Smooth muscle cell (in vitro differentiated cells): ENCODE measurements at regions not wholly inside any gene's neighbourhood (a gene's known extent, or its start where the extent isn't known, plus 50 kb on each side); places are given as distances from the start of the nearest gene placed in this dataset.

Source experiments
- DNase-seq: peaks from one replicate; lab custom pipeline; 2025; ENCODE audit not compliant: unreplicated experiment; lab: John Stamatoyannopoulos, UW
- H2AFZ ChIP-seq: fragments of 200-600 bp; sonication (generic); 2 replicates; pipeline ENCODE4 v1.6.0; 2016; ENCODE audit warnings: antibody characterized with exemption, low read depth, mild to moderate bottlenecking
- H3F3A ChIP-seq: fragments of 200-600 bp; sonication (generic); 2 replicates; pipeline ENCODE4 v1.6.0; 2017; ENCODE audit warnings: antibody characterized with exemption, low read depth
- H3K27ac ChIP-seq: fragments of 200-600 bp; sonication (generic); 2 replicates; pipeline ENCODE4 v1.5.1; 2016; ENCODE audit warnings: low read depth, mild to moderate bottlenecking
- H3K27me3 ChIP-seq: fragments of 200-600 bp; sonication (generic); 2 replicates; pipeline ENCODE4 v1.6.1; 2016; ENCODE audit warnings: low read depth, mild to moderate bottlenecking
- H3K36me3 ChIP-seq: fragments of 200-600 bp; sonication (generic); 2 replicates; pipeline ENCODE4 v1.5.1; 2016; ENCODE audit warnings: low read depth
- H3K4me1 ChIP-seq: fragments of 200-600 bp; sonication (generic); 2 replicates; pipeline ENCODE4 v1.5.1; 2016; ENCODE audit warnings: low read depth
- H3K4me2 ChIP-seq: fragments of 200-600 bp; sonication (generic); 2 replicates; pipeline ENCODE4 v1.6.0; 2016; ENCODE audit warnings: mild to moderate bottlenecking
- H3K4me3 ChIP-seq: fragments of 200-600 bp; sonication (generic); 2 replicates; pipeline ENCODE4 v1.5.1; 2016; ENCODE audit warnings: mild to moderate bottlenecking
- H3K79me2 ChIP-seq: fragments of 200-600 bp; sonication (generic); 2 replicates; pipeline ENCODE4 v1.6.0; 2016; ENCODE audit warnings: low read depth, mild to moderate bottlenecking
- H3K9ac ChIP-seq: fragments of 200-600 bp; sonication (generic); 2 replicates; pipeline ENCODE4 v1.6.0; 2016; ENCODE audit warnings: low read depth
- H3K9me3 ChIP-seq: fragments of 200-600 bp; sonication (generic); replicated peaks from 2 replicates; pipeline ENCODE4 v1.5.1; 2016; ENCODE audit warnings: low read depth
- H4K20me1 ChIP-seq: fragments of 200-600 bp; sonication (generic); 2 replicates; pipeline ENCODE4 v1.6.0; 2016; ENCODE audit warnings: low read depth
- CTCF ChIP-seq: fragments of 200-600 bp; sonication (generic); IDR thresholded peaks from 2 replicates; pipeline ENCODE4 v1.5.1; 2017; ENCODE audit warnings: borderline replicate concordance, mild to moderate bottlenecking, antibody characterized with exemption; ENCODE audit not compliant: insufficient read depth, poor library complexity, severe bottlenecking
- WGBS: methylation state at CpG from one replicate; pipeline ENCODE4 v1.1.7; 2016; ENCODE audit warnings: low lambda C conversion rate; 5-methylcytosine and 5-hydroxymethylcytosine counted together

DNA sequence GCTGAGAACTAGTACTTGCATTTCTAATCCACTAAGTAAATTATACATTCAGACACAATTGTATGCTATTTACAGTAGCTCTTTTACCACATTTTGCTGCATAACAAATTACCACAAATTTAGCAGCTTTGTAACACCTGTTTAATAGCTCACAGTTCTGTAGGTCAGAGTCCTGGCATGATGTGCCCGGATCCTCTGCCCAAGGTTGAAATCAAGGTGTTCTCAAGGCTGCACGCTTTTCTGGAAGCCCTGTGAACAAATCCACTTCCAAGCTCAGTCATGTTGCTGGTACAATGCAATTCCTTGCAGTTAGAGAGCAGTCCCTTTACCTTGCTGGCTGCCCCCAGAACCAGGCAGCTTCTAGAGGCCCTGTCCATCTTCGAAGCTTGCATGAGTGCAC, 716.0 kb downstream of the HACE1 start:
- Histone ChIP-seq H3K27me3 (no peaks in the 10 kb centered on the region), H2AFZ (no peak overlapping the region), H4K20me1 (no peaks in the 10 kb centered on the region), H3K79me2 (no peaks in the 10 kb centered on the region), H3F3A (no peaks in the 10 kb centered on the region), H3K4me1 (no peaks in the 10 kb centered on the region), H3K9me3 (no peaks in the 10 kb centered on the region), H3K36me3 (no peaks in the 10 kb centered on the region), H3K4me2 (no peak overlapping the region), H3K4me3 (no peak overlapping the region), H3K9ac (no peak overlapping the region), H3K27ac (no peak overlapping the region)
- TF ChIP-seq CTCF, result no peak
- DNase-seq, result no peak
- 90% methylated on average over 3 of the region's 3 CpGs for WGBS

- no peak for DNase-seq
- TF ChIP-seq CTCF, result no peak
- no peak overlapping the region for H2AFZ ChIP-seq
- H3K4me1 ChIP-seq, result no peaks in the 10 kb centered on the region
- 52% methylated on average over 1 of the region's 1 CpG for WGBS
- H3K9ac ChIP-seq, result no peak overlapping the region
- no peak overlapping the region for H3K4me3 ChIP-seq
- H3K79me2 ChIP-seq, result no peaks in the 10 kb centered on the region
- H3K9me3 ChIP-seq, result no peaks in the 10 kb centered on the region
- H4K20me1 ChIP-seq, result no peaks in the 10 kb centered on the region
- no peak overlapping the region for H3K4me2 ChIP-seq
- H3F3A ChIP-seq, result no peaks in the 10 kb centered on the region
- H3K27ac ChIP-seq, result no peak overlapping the region
- no peaks in the 10 kb centered on the region for H3K36me3 ChIP-seq
- no peaks in the 10 kb centered on the region for H3K27me3 ChIP-seq
These were observed 724.8 kb downstream of the HACE1 start for GRCh38 chr6:104134876-104135275.

DNA sequence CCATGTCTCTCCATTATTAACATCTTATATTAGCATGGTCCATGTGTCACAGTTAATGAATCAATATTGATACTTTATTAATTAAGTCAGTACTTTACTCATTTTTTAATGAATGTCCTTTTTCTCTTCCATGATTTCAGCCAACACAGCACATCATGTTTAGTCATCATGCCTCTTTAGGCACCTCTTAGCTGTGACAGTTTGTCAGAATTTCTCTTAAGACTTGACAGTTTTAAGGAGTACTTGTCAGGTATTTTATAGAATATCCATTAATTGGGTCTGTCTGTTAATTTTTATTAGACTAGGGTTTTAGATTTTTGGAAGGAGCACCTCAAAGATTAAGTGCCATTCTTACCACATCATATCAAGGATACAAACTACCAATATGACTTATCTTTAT, 729.4 kb downstream of the HACE1 start:
- Histone ChIP-seq H3K9ac (no peak overlapping the region), H3K4me2 (no peak overlapping the region), H3K79me2 (no peaks in the 10 kb centered on the region), H3K9me3 (no peaks in the 10 kb centered on the region), H3K27ac (no peak overlapping the region), H3K4me3 (no peak overlapping the region), H2AFZ (no peak overlapping the region), H3K36me3 (no peaks in the 10 kb centered on the region), H3F3A (no peaks in the 10 kb centered on the region), H3K27me3 (no peaks in the 10 kb centered on the region), H3K4me1 (no peaks in the 10 kb centered on the region), H4K20me1 (no peaks in the 10 kb centered on the region)
- no peak for TF ChIP-seq CTCF
- no peak for DNase-seq

- H3K4me3 ChIP-seq, result no peak overlapping the region
- no peaks in the 10 kb centered on the region for H3K36me3 ChIP-seq
- no peaks in the 10 kb centered on the region for H3K27me3 ChIP-seq
- H2AFZ ChIP-seq, result no peak overlapping the region
- TF ChIP-seq CTCF, result no peak
- H4K20me1 ChIP-seq, result no peaks in the 10 kb centered on the region
- no peak for DNase-seq
- WGBS, result 93% methylated on average over 3 of the region's 3 CpGs
- H3K9me3 ChIP-seq, result no peaks in the 10 kb centered on the region
- H3F3A ChIP-seq, result no peaks in the 10 kb centered on the region
- no peak overlapping the region for H3K27ac ChIP-seq
- H3K4me1 ChIP-seq, result no peaks in the 10 kb centered on the region
- H3K4me2 ChIP-seq, result no peak overlapping the region
- H3K9ac ChIP-seq, result no peak overlapping the region
- no peaks in the 10 kb centered on the region for H3K79me2 ChIP-seq
These were observed 733.3 kb downstream of the HACE1 start for GRCh38 chr6:104126315-104127005.
